Stomach (tissue), 8 donors: ENCODE measurements at regions not wholly inside any gene's neighbourhood (a gene's known extent, or its start where the extent isn't known, plus 50 kb on each side); places are given as distances from the start of the nearest gene placed in this dataset.
"Not testable (repeated sequence)": the region's sequence is repeated elsewhere in the genome, so short reads cannot be mapped to it uniquely, and the experiment has no call there.

Source experiments
- DNase-seq, 2 donors: peaks; one replicate each; pipeline versions ENCODE4 v3.0.0 to v3.0.0-alpha.2; 2013 to 2019
- H3K27ac ChIP-seq, 5 donors: fragments of 200-600 bp in 4 of 5; sonication (generic) in 4 of 5; one replicate each; pipeline ENCODE4 v1.5.1; 2013 to 2019; ENCODE audit warnings: mild to moderate bottlenecking in 1 of 5, moderate library complexity in 1 of 5
- H3K27me3 ChIP-seq, 3 donors: fragments of 200-600 bp; sonication (generic); one replicate each; pipeline ENCODE4 v1.5.1; 2017 to 2019; ENCODE audit warnings: mixed run types in 1 of 3
- H3K36me3 ChIP-seq, 4 donors: fragments of 200-600 bp; sonication (generic); 1 replicate in 3 of 4; 2 replicates in 1 of 4; pipeline ENCODE4 v1.5.1; 2016 to 2019
- H3K4me1 ChIP-seq, 4 donors: fragments of 200-600 bp; sonication (generic); one replicate each; pipeline ENCODE4 v1.5.1; 2016 to 2019
- H3K4me3 ChIP-seq, 4 donors: fragments of 200-600 bp; sonication (generic) in 3 of 4; one replicate each; pipeline ENCODE4 v1.5.1; 2016 to 2019; ENCODE audit warnings: mild to moderate bottlenecking in 1 of 4
- H3K9me3 ChIP-seq, 4 donors: fragments of 200-600 bp; sonication (generic); one replicate each; pipeline ENCODE4 v1.5.1; 2016 to 2019
- EP300 ChIP-seq: sonication (generic); formaldehyde crosslinking; IDR thresholded peaks from one replicate; pipeline ENCODE4 v1.6.1; 2017; ENCODE audit warnings: antibody characterized with exemption
- POLR2A ChIP-seq, 4 donors: fragments of 450-650 bp; IDR thresholded peaks; one replicate each; pipeline ENCODE4 v1.6.1; 2016; ENCODE audit warnings: antibody characterized with exemption in 4 of 4, control low read depth in 2 of 4, mild to moderate bottlenecking in 1 of 4, moderate library complexity in 1 of 4
- POLR2AphosphoS5 ChIP-seq, 3 donors: sonication (generic); formaldehyde crosslinking; IDR thresholded peaks; one replicate each; pipeline ENCODE4 v1.6.1; 2016; ENCODE audit warnings: antibody characterized with exemption in 3 of 3
- WGBS, 5 donors: extraction: QIAGEN DNeasy Blood & Tissue Kit in 3 of 5; methylation state at CpG; one replicate each; pipeline versions ENCODE4 v1.1.5 to v1.1.7; 2013 to 2018; 5-methylcytosine and 5-hydroxymethylcytosine counted together
- intact Hi-C: fragments of 100-400 bp; cut with DNase I; formaldehyde crosslinking; loops from one replicate; pipeline ENCODE4 v1.15.1; 2023; ENCODE audit warnings: low total_unique reads
- TF ChIP-seq, protein P1 (sequence below), 7 experiments: fragments of 450-650 bp in 4 of 7; fragments of 200-600 bp in 3 of 7; sonication (generic) in 3 of 7; IDR thresholded peaks; one replicate each; pipeline ENCODE4 v1.5.1; 2016 to 2019; ENCODE audit warnings: antibody characterized with exemption in 7 of 7, control low read depth in 2 of 7, mild to moderate bottlenecking in 1 of 7
- donor health status: healthy with polysubstance abuse.
- donor health status: Bipolar disorder and iron deficiency.
- donor health status: healthy.

- no peaks in the 10 kb centered on the region for H3K36me3 ChIP-seq
- H3K9me3 ChIP-seq, result no peaks in the 10 kb centered on the region
- intact Hi-C loops, result no loop called here
- TF ChIP-seq, protein P1, sequence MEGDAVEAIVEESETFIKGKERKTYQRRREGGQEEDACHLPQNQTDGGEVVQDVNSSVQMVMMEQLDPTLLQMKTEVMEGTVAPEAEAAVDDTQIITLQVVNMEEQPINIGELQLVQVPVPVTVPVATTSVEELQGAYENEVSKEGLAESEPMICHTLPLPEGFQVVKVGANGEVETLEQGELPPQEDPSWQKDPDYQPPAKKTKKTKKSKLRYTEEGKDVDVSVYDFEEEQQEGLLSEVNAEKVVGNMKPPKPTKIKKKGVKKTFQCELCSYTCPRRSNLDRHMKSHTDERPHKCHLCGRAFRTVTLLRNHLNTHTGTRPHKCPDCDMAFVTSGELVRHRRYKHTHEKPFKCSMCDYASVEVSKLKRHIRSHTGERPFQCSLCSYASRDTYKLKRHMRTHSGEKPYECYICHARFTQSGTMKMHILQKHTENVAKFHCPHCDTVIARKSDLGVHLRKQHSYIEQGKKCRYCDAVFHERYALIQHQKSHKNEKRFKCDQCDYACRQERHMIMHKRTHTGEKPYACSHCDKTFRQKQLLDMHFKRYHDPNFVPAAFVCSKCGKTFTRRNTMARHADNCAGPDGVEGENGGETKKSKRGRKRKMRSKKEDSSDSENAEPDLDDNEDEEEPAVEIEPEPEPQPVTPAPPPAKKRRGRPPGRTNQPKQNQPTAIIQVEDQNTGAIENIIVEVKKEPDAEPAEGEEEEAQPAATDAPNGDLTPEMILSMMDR (IDR thresholded peaks at IDR 0.05), result no peak
- TF ChIP-seq EP300 (no peak), POLR2AphosphoS5 (IDR thresholded peaks at IDR 0.05) (no peak), POLR2A (IDR thresholded peaks at IDR 0.05) (no peak)
- no peaks in the 10 kb centered on the region for H3K4me1 ChIP-seq
- H3K27ac ChIP-seq, result no peak overlapping the region
- no peak for DNase-seq
- H3K4me3 ChIP-seq, result no peak overlapping the region
- no peaks in the 10 kb centered on the region for H3K27me3 ChIP-seq
Measured at GRCh38 chr3:148512648-148513047, 185.1 kb upstream of the AGTR1 start.

DNA sequence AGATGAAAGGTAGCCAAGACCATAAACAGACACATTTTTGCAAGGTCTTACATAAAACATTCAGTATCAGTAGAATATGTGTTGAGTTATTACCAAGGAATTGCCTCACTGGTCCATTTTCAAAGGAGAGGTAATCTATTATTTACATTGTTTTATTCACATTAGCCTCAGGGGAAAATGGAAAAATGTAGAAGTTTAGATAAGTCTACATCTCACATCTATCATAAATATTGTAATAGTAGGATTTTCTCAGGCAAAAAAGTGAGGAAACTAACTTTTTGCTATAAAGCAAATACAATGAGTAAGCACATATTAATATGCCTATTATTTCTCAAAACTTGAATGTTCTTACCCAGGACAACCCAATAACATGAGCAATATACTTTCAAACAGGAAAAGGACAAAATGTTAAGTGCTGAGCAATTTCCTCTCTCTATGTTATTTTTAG lies 184.6 kb upstream of the AGTR1 start:
- H3K36me3 ChIP-seq, result no peaks in the 10 kb centered on the region
- no peak overlapping the region for H3K27ac ChIP-seq
- no peak overlapping the region for H3K4me3 ChIP-seq
- H3K27me3 ChIP-seq, result no peaks in the 10 kb centered on the region
- intact Hi-C loops, result no loop called here
- DNase-seq, result no peak
- no peak for TF ChIP-seq POLR2A (IDR thresholded peaks at IDR 0.05)
- TF ChIP-seq POLR2AphosphoS5 (IDR thresholded peaks at IDR 0.05), result no peak
- TF ChIP-seq, protein P1 (IDR thresholded peaks at IDR 0.05), result no peak
- TF ChIP-seq EP300, result no peak
- no peaks in the 10 kb centered on the region for H3K4me1 ChIP-seq
- no peaks in the 10 kb centered on the region for H3K9me3 ChIP-seq

- intact Hi-C loops, result no loop called here
- TF ChIP-seq POLR2AphosphoS5 (IDR thresholded peaks at IDR 0.05), result no peak
- TF ChIP-seq POLR2A (IDR thresholded peaks at IDR 0.05), result no peak
- no peak for TF ChIP-seq EP300
- TF ChIP-seq, protein P1 (IDR thresholded peaks at IDR 0.05), result no peak
- Histone ChIP-seq H3K4me1 (no peaks in the 10 kb centered on the region), H3K27ac (no peak overlapping the region), H3K27me3 (no peaks in the 10 kb centered on the region), H3K4me3 (no peak overlapping the region), H3K9me3 (no peaks in the 10 kb centered on the region), H3K36me3 (no peaks in the 10 kb centered on the region)
- DNase-seq, result no peak
Measured at GRCh38 chr3:148518520-148518919, 179.2 kb upstream of the AGTR1 start.

- H3K27ac ChIP-seq, intact Hi-C loops, H3K27me3 ChIP-seq, H3K36me3 ChIP-seq, H3K4me1 ChIP-seq, H3K4me3 ChIP-seq, DNase-seq: not testable (repeated sequence)
- WGBS, 5 donors, result 81 to 87% (median 84%) methylated on average over 13 of the region's 13 CpGs
- H3K9me3 ChIP-seq, result peaks cover 0 to 13% (median 2%) of the 10 kb centered on the region in 4 donors
Measured at GRCh38 chr3:148525621-148526020, 172.1 kb upstream of the AGTR1 start.

DNA sequence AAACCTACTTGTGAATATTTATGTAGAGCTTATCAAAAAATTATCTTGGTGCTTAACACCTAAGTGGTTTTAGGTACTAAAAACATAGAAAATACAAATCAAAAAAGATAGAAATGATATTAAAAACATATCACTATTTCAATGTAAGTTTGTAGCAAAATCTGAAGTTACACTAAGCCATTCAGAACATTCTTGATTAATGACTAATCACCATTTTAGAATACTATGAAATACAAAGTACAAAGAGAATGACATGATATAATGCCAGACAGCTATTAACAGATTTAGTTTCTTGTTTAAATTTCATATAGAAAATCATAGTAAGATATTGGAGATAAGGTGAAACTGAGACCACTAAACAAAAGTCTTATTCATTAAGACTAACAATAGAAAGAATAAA lies 169.7 kb upstream of the AGTR1 start:
- Histone ChIP-seq H3K36me3 (no peaks in the 10 kb centered on the region), H3K4me3 (no peak overlapping the region), H3K27me3 (no peaks in the 10 kb centered on the region), H3K9me3 (peaks cover 0 to 13% (median 2%) of the 10 kb centered on the region in 4 donors), H3K27ac (no peak overlapping the region), H3K4me1 (no peaks in the 10 kb centered on the region)
- TF ChIP-seq POLR2A (IDR thresholded peaks at IDR 0.05) (no peak), EP300 (no peak), POLR2AphosphoS5 (IDR thresholded peaks at IDR 0.05) (no peak)
- TF ChIP-seq, protein P1 (IDR thresholded peaks at IDR 0.05), result no peak
- intact Hi-C loops, result no loop called here
- no peak for DNase-seq
